ENCODE measurements at regions not wholly inside any gene's neighbourhood (a gene's known extent, or its start where the extent isn't known, plus 50 kb on each side); places are given as distances from the start of the nearest gene placed in this dataset.
A peak's percentile ranks its signal among the peaks of the same experiment; 100 is the strongest.

GRCh38 chr16:59597269-59597668 is 863.2 kb upstream of the GOT2 start:
- intact Hi-C loops (cut with DNase I; ENCODE audit: low total_unique reads) = no loop called here
- Histone ChIP-seq H3K4me3 (no peak overlapping the region), H3K27ac (no peak overlapping the region), H3K4me1 (no peaks in the 10 kb centered on the region), H3K27me3 (no peaks in the 10 kb centered on the region), H3K36me3 (no peaks in the 10 kb centered on the region), H3K9me3 (no peaks in the 10 kb centered on the region)
- TF ChIP-seq CTCF (IDR thresholded peaks at IDR 0.05) (no peak), POLR2AphosphoS5 (IDR thresholded peaks at IDR 0.05) (no peak), POLR2A (IDR thresholded peaks at IDR 0.05) (no peak)
- WGBS, 5 donors = 75 to 90% (median 80%) methylated on average over 7 of the region's 7 CpGs
- DNase-seq = no peak

- no peak overlapping the region for H3K4me3 ChIP-seq
- intact Hi-C loops (cut with DNase I; ENCODE audit: low total_unique reads) = no loop called here
- H3K36me3 ChIP-seq = no peaks in the 10 kb centered on the region
- WGBS, 5 donors = 67 to 76% (median 74%) methylated on average over 4 of the region's 4 CpGs
- no peaks in the 10 kb centered on the region for H3K9me3 ChIP-seq
- TF ChIP-seq EP300 (IDR thresholded peaks at IDR 0.05) = no peak
- no peak for TF ChIP-seq CTCF (IDR thresholded peaks at IDR 0.05)
- TF ChIP-seq POLR2A (IDR thresholded peaks at IDR 0.05) = no peak
- TF ChIP-seq POLR2AphosphoS5 (IDR thresholded peaks at IDR 0.05) = no peak
- DNase-seq = no peak
- no peak overlapping the region for H3K27ac ChIP-seq
- H3K27me3 ChIP-seq = no peaks in the 10 kb centered on the region
- no peaks in the 10 kb centered on the region for H3K4me1 ChIP-seq
These were observed 862.6 kb upstream of the GOT2 start for GRCh38 chr16:59596693-59597092.

- Histone ChIP-seq H3K9me3 (no peaks in the 10 kb centered on the region), H3K27ac (no peak overlapping the region), H3K4me3 (no peak overlapping the region), H3K4me1 (no peaks in the 10 kb centered on the region), H3K36me3 (no peaks in the 10 kb centered on the region), H3K27me3 (no peaks in the 10 kb centered on the region)
- 49 to 70% (median 69%) methylated on average over 2 of the region's 2 CpGs for WGBS, 5 donors
- peak in 1 of 2 donors; percentile 20 for DNase-seq
- intact Hi-C loops (cut with DNase I; ENCODE audit: low total_unique reads) = no loop called here
- no peak for TF ChIP-seq EP300 (IDR thresholded peaks at IDR 0.05)
- TF ChIP-seq POLR2A (IDR thresholded peaks at IDR 0.05) = no peak
- no peak for TF ChIP-seq CTCF (IDR thresholded peaks at IDR 0.05)
- TF ChIP-seq POLR2AphosphoS5 (IDR thresholded peaks at IDR 0.05) = no peak
These were observed 859.1 kb upstream of the GOT2 start for GRCh38 chr16:59593194-59593661.

- H3K4me1 ChIP-seq = no peaks in the 10 kb centered on the region
- no peak overlapping the region for H3K4me3 ChIP-seq
- DNase-seq = no peak
- no peaks in the 10 kb centered on the region for H3K9me3 ChIP-seq
- TF ChIP-seq CTCF (IDR thresholded peaks at IDR 0.05) (no peak), POLR2AphosphoS5 (IDR thresholded peaks at IDR 0.05) (no peak), POLR2A (IDR thresholded peaks at IDR 0.05) (no peak), EP300 (IDR thresholded peaks at IDR 0.05) (no peak)
- no peaks in the 10 kb centered on the region for H3K27me3 ChIP-seq
- H3K36me3 ChIP-seq = no peaks in the 10 kb centered on the region
- WGBS, 5 donors = 60 to 100% (median 93%) methylated on average over 1 of the region's 1 CpG
- H3K27ac ChIP-seq = no peak overlapping the region
- intact Hi-C loops (cut with DNase I; ENCODE audit: low total_unique reads) = no loop called here
These were observed 857.4 kb upstream of the GOT2 start for GRCh38 chr16:59591480-59591879.

Data from stomach (tissue), 8 donors.